ENCODE measurements at regions not wholly inside any gene's neighbourhood (a gene's known extent, or its start where the extent isn't known, plus 50 kb on each side); places are given as distances from the start of the nearest gene placed in this dataset.

GRCh38 chr5:20654746-20655145, 666.7 kb upstream of the CDH18 start (continued):
- TF ChIP-seq ETV6 (conservative IDR thresholded peaks at IDR 0.05 in 1 of 2, IDR thresholded peaks at IDR 0.05 in 1 of 2; ENCODE audit: borderline replicate concordance in 1 of 2, low read depth in 1 of 2) (no peak), EGR1 (IDR thresholded peaks at IDR 0.05; ENCODE audit: borderline replicate concordance in 1 of 2, low read depth in 2 of 2, low read length in 2 of 2) (no peak), CHD4 (IDR thresholded peaks at IDR 0.05) (no peak), SMC3 (IDR thresholded peaks at IDR 0.05; ENCODE audit: borderline replicate concordance, low read length) (no peak), KAT2A (conservative IDR thresholded peaks at IDR 0.05; ENCODE audit: control insufficient read depth, low read depth, low read length) (no peak)

- no peak for FAIRE-seq
These were observed 666.0 kb upstream of the CDH18 start for GRCh38 chr5:20654033-20654432.

More at GRCh38 chr5:20654033-20654432, 666.0 kb upstream of the CDH18 start:
- Histone ChIP-seq H3K9me3 (replicated peaks; ENCODE audit: control insufficient read depth, insufficient read depth, low read length) (no peaks in the 10 kb centered on the region), H3K36me3 (ENCODE audit: control insufficient read depth in 2 of 2, insufficient read depth in 2 of 2, low read length in 1 of 2) (no peaks in the 10 kb centered on the region), H3K27ac (ENCODE audit: control insufficient read depth, insufficient read depth) (no peak overlapping the region), H3K4me3 (no peak overlapping the region), H3K27me3 (replicated peaks in 1 of 2; ENCODE audit: control insufficient read depth in 2 of 2, insufficient read depth in 2 of 2, low read length in 1 of 2) (no peaks in the 10 kb centered on the region), H2AFZ (ENCODE audit: control insufficient read depth, low read depth, low read length) (no peak overlapping the region), H3K4me1 (ENCODE audit: control insufficient read depth, insufficient read depth, low read length) (no peaks in the 10 kb centered on the region), H4K20me1 (ENCODE audit: control insufficient read depth, insufficient read depth) (no peaks in the 10 kb centered on the region), H3K4me2 (ENCODE audit: control insufficient read depth, insufficient read depth) (no peak overlapping the region), H3K9ac (ENCODE audit: control insufficient read depth, insufficient read depth, low read length) (no peak overlapping the region), H3K79me2 (ENCODE audit: control insufficient read depth, insufficient read depth, low read length) (no peaks in the 10 kb centered on the region)
- in situ Hi-C loops (cut with MboI) = no loop called here
- POLR2A ChIA-PET = no interaction called here
- TF ChIP-seq CTCF (IDR thresholded peaks at IDR 0.05 in 2 of 3, conservative IDR thresholded peaks at IDR 0.05 in 1 of 3; ENCODE audit: control insufficient read depth in 2 of 3, extremely low read depth in 1 of 3, insufficient read depth in 1 of 3, low read depth in 3 of 3, low read length in 3 of 3) (no peak), ZBTB33 (IDR thresholded peaks at IDR 0.05) (no peak), SUZ12 (IDR thresholded peaks at IDR 0.05; ENCODE audit: unreplicated experiment) (no peak), ZBED1 (IDR thresholded peaks at IDR 0.05; ENCODE audit: borderline replicate concordance) (no peak), RAD21 (IDR thresholded peaks at IDR 0.05; ENCODE audit: insufficient read depth, low read depth, low read length) (no peak)
- intact Hi-C loops (cut with micrococcal nuclease; ENCODE audit: unreplicated experiment) = no loop called here
- SMC1A ChIA-PET (ENCODE audit: uncharacterized antibody, unreplicated experiment) = interaction anchor here (1.3 kb wide), 1 partner anchor 13 kb away, joined by 3 read pairs; no protein-coding TSS in a partner anchor
- BruUV-seq (replicated peaks) = no TSS peak
- WGBS (ENCODE audit: insufficient coverage, insufficient replicate concordance, low lambda C conversion rate, missing lambda C conversion rate) = 33% methylated on average over 2 of the region's 2 CpGs
- ATAC-seq (no peak), DNase-seq (ENCODE audit: low read depth, low spot score) (no peak)
- CTCF ChIA-PET = interaction anchor here (0.5 to 0.7 kb wide), 3 partner anchors 99 to 1524 kb away, joined by 3 to 7 read pairs (median 4); no protein-coding TSS in a partner anchor
- RAD21 ChIA-PET (ENCODE audit: unreplicated experiment) = no interaction called here

Data from GM12878 (cell line).